ENCODE measurements at regions not wholly inside any gene's neighbourhood (a gene's known extent, or its start where the extent isn't known, plus 50 kb on each side); places are given as distances from the start of the nearest gene placed in this dataset.

DNA sequence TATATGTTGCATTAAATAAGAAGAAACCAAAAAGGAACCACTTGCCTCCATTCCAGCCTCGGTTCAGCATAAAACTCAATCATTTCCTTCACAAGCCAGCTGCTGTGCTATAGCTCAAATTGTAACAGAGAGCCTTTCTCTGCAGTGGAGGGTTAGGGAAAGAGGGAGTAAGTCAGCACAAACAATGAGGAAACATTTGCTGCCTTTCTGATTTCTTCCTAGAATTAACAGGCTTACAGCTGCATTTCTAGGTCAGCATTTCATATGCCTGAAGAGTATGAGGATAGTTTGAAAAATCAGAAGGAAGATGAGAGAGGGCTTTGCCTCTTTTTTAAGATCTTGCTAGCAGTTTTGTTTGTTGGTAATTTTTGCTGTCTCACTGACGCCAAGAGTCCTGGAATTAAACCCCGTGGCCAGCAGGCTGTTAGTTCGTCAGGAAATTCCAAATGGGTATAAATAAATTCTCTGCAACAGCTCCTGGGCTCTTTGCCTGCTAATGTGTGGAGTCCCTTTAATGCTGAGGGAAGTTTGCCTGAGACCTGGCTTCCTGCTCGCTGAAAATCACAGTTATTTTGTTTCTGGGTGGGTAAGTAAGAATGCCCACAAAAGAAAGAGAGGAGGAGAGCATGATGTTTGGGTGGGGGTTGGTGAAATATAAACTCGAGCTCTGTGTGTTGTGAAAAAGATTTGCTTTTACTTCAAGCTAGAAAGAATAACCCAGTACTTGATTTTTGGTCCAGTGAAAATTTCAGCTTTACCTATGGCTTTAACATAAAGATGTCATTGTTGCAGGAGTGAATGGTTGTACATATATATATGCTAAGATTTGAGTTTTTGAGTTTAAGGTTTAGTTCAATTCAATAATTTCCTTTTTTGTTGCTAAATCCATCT is 148.1 kb upstream of the DMRT1 start:
- DNase-seq (ENCODE audit: low read depth), result no peak

DNA sequence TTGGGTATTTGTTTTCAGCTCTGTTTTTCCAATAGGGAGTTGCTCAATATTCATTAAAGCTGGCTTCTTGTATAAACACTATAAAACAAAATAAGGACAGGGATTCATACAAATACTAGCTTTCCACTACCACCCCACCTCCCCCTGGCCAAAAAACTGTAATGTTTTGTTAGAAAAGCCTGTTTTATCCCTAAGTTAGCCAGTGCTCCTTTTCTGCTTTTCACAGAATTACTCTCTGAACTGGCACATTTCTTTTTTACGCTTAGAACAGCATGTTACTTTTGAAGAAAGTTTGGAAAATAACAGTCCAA is 147.4 kb upstream of the DMRT1 start:
- no peak for DNase-seq (ENCODE audit: low read depth)

DNA sequence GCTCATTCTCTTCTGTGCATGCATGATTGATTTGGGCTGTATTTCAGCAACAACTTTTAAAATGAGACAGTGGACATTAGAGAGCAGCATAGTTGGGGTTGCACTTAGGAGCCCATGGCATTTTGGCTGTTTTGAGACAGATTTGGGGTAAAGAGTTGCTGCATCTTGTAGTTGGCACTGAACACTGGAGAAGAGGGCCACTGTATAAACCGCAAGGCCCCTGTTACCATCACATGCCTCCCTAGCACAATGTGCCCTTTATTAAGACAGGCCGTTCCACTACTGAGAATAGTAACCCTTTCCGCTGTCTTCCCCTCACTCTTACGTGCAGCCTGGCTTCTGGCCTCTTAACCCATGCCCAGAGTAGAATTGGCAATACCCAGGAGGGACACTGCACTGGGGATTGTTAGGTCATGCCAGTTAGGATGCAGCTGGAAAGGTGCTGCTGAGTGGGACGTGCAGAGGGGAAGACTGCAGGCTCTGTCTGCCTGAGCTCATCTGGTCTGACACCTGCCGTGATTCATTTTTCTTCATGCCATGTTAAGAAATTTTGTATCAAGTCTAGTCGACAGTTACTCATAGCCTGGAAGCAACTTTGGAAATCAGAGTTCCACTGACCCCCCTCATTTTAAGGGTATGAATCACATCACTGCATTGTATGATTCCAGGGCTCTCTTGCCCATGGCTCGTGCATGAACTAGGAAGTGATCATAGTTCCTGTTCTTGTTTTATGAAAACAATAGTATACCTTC is 146.9 kb upstream of the DMRT1 start:
- no peak for DNase-seq (ENCODE audit: low read depth)

DNA sequence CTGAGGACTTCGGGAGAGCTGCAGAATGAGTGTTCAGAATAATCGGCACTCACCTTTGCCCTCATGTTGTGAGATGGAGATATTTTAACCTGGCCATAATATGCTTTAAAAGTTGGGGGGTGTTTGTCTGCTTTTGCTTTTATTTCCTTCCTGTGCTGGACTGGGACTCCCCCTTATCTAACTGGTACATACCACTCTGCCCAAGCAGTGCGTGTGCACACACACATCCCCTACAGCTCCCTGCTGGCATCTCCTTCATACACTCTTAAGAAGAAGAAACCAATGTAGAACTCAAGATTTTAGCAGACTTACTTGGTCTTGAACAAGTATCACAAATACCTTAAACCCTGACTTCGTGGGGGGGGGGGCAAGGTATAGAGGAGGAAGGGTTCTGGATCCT is 146.2 kb upstream of the DMRT1 start:
- no peak for DNase-seq (ENCODE audit: low read depth)

DNA sequence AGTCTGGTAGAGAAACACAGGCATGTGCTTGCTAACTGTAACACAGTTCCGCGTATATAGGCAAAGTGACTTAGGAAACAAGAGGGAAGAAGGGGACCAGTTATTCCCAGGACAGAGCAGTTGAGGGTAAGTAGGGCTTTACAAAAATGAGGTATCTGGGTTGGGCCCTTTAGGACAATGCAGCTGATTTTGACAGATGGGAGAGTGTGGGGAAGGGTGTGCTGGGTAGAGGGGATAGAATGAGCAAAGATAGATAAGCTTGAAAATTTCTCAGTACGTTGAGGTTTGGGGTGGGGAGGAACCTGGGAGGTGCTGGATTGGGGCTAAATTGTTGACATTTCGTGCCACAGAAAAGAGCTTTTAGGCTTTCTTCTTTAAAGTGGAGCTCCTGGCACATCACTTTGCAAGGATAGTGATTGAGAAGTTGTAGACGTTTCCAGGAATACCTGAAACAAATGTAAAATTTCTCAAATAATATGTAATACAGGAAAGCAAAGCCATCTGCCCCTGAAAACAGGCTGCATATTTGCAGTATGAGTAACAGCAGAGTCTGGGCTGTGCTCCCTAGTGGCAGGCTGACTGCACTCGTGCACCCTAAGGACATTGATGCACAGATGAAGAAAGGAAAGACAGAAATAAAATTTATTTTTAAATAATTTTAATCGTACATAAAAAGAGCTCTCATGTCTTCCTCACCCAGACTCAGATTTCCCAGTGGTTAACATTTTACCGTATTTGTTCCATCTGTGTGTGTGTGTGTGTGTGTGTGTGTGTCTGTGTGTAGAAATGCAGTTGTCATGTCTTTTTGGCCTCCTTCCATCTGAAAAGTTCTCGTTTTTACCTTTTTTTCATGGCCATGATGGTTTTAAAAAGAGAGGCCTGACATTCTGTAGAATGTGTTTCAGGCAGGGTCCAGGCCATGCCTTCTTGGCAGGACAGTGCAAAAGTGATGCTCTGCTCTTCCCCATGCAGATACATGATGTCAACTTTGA is 144.9 kb upstream of the DMRT1 start:
- no peak for DNase-seq (ENCODE audit: low read depth)

DNA sequence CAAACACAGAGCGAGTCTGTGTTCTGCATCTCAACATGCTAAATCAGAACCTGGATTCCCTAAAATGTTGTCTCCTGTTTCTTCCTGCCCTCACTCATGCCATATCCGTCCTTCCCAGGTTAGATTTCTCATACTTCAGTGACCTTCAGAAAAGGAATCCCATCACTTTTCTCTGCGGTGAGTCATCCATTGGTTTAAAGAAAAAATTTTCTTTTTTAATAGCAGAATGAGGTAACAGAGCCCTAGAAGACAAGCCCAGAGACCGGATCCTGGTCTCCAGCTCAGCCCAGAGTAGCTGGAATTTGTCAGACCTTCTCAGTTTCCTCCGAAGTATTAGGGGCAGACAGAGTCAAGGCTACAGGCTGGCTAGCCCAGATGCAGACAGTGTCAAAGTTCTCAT is 143.2 kb upstream of the DMRT1 start:
- DNase-seq (ENCODE audit: low read depth), result no peak

DNA sequence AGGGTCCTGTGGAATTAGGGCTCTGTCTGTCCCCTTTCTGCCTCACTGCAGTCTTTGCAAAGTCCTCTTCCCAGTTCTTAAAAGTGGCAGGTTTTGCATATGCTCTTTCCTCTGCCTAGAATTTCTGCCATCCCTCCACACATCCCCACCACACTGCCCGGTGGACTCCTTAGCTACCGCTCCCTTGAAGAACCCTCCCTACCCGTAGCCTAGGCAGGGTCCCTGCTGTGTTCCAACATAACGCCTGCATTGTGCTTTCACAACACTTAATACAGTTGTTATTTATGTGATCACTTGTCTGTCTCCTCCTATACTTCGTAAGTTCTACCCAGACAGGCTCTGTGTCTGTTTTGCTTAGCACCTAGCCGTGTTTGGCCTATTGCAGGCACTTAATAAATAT is 142.5 kb upstream of the DMRT1 start:
- no peak for DNase-seq (ENCODE audit: low read depth)

DNA sequence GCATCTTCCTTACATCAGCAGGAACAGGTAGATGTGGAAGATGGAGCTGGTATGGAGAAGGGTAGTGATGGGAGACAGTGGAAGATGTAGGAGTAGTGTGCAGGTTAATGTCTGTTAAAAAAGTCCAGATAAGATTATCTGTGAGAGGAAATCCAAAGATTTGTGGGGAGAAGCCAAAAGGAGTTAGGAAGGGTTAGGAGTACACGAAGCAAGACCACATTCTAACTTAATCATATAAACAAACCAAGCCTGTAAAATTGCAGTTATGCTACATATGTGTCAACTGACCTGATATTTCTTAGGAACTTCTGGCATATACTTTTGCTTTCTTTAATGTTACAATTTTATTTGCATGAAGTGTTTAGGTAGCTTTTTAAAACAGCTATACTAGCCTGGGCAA is 142.1 kb upstream of the DMRT1 start:
- DNase-seq (ENCODE audit: low read depth), result no peak

DNA sequence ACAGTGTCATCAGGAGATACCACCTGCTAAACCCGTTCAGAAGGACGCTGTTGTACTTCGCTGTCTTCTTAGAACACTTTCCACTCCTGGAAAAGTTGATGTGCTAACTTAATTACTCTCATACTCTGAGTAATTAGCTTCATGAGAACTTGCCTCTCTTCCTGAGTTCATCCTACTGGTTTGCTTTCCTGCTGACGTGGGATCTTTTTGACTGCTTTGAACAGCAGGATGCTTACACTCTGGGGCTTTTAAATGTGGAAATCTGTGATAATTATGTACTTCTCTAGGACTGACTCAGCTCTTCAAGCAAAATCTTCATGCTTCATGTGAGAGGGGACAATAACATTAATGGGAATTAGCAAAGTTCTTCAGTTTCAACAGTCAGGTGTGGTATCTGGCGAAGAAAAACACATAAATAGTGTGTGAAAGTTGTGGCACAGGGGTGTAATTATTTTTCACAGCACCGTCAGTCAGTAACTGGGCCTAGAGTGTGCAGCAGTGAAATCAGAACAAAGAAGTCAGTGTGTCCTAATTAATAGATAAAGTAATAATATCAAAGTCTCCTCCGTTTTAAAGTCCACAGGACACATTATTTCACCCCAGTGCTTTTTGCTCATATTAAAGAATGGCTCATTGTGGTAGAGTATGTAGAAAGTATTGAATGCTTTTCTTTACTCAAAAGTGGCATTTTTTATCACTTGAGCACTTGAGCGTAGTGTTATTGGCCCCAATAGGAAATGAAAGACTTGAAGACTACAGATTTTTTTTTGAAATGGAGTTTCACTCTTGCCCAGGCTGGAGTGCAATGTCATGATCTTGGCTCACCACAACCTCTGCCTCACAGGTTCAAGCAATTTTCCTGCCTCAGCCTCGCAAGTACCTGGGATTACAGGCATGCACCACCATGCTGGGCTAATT is 140.9 kb upstream of the DMRT1 start:
- no peak for DNase-seq (ENCODE audit: low read depth)

DNA sequence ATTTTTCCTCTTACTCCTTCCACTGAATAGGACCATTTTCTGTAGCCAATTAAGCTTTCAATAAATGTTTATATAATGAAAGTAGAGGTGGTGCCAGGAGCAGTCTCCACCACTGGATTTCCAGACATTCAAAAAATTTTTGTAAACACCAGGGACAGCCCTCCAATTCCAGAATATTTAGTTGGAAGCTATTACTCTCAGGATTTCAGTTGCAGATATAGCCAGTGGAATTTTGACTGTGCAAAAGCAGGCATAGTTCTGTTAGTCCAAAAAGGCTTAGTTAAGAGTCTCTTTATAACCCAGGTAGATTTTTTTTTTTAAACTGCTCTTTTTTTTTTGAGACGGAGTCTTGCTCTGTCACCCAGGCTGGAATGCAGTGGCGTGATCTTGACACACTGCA is 138.1 kb upstream of the DMRT1 start:
- DNase-seq (ENCODE audit: low read depth), result no peak

DNA sequence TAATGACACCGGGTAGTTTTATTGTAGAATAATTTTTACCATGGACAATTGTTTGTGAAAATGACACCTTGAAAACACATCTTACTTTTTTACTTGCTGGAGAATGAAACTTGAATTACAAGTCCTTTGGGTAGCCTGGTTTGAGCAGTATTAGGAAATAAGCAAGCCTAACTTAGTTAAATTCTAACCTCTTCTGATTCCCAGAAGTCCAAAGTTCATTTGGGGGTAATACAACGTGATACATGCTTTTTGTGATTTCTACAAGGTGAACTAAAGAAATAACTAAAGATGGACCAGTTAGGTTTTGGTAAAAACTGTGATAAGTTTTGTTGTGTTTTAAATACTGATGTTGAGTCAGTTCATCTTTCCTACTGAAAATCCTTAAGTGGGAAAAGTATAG is 135.4 kb upstream of the DMRT1 start:
- no peak for DNase-seq (ENCODE audit: low read depth)

DNA sequence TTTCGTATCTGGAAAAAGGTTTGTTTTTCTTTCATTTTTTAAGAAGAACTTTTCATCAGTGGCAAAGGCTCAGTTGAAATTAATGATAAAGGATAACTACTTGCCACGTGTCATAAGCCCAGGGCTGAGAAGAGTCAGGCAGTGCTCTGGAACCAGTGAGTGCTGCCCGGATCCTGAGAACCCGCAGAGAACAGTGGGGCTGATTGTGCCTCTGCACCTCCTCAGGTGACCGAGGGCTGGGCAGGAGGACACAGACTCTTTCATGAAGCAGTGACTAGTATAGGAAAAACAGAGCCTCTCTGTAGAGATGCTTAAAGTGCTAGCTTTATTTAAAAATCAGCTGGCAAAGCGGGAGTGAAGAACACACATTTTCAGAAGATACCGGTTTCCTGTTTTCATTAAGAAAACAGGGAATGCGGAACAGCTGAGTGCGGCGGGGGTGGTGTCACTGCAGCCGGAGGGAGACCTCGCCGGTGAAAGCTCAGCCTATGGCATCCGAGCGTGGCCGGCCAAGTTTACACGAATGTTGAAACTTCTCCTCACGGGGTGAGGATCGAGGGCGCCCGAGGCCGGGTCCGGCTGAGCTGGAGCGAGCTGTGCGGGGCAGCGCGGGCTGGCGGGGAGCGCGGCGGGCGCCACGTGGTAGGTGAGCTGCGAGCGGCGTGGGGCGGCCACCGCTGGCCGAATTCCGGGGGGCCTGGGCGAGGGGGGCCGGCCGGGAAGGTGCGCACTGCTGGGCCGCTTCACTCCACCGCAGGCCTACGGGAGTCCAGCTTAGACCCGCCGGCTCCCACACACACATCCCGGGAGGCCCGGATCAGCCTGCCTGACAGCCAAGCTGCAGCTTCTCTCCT is 134.7 kb upstream of the DMRT1 start:
- DNase-seq (ENCODE audit: low read depth), result no peak

DNA sequence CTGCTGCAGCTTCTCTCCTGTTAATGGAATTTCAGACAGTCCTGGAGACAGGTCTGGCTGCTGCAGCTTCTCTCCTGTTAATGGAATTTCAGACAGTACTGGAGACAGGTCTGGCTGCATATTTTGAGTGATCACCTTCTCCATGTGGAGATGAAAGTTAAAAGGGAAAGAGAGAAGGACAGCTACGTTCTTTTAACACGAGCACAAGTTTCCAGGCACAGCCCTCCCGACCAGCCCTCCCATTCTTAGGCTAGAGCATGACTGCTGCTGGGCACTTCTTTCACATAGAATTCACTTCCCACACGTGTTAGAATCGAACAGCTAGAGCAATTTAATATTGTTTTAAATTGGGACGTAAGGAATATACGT is 133.3 kb upstream of the DMRT1 start:
- DNase-seq (ENCODE audit: low read depth), result no peak

DNA sequence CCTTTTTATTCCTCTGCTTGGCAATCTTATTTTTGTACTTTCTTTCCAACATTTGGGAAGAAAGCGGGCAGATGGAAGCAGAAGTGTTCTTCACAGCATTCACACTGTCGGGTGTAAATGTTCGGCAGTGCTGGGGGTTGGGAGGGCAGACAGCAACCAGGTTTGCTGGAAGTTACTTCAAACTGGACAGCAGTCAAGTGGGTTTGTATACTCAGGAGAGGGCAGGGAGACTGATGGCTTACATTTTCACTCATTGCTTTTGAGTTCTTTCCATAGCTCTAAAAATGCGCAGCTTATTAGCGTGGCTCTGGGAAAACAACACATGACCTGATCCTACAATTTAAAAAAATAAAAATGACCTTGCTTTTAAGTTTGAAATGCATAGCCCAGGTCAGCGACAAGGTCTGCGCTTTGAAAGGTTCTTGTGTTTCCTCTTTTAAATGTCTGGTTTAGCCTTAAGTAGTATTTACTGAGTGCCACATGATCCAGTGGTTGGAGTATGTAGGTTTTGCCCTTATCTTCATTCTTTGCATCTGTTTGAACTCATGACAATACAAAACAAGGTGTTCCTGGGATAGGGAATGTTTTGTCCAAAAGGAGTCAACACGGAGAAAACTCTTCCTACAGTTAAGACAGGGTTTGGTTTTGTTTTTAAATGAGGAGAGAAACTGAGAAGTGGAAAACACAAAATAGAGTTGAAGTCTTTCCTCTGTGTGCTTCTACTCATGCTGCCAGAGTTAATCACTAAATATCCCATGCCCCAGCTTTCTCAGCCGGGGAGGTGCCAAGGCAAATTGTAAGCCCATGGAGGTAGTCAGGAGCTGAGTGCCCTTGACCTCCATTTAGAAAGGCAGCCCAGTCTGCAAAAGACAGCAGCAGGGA is 132.7 kb upstream of the DMRT1 start:
- DNase-seq (ENCODE audit: low read depth), result no peak

DNA sequence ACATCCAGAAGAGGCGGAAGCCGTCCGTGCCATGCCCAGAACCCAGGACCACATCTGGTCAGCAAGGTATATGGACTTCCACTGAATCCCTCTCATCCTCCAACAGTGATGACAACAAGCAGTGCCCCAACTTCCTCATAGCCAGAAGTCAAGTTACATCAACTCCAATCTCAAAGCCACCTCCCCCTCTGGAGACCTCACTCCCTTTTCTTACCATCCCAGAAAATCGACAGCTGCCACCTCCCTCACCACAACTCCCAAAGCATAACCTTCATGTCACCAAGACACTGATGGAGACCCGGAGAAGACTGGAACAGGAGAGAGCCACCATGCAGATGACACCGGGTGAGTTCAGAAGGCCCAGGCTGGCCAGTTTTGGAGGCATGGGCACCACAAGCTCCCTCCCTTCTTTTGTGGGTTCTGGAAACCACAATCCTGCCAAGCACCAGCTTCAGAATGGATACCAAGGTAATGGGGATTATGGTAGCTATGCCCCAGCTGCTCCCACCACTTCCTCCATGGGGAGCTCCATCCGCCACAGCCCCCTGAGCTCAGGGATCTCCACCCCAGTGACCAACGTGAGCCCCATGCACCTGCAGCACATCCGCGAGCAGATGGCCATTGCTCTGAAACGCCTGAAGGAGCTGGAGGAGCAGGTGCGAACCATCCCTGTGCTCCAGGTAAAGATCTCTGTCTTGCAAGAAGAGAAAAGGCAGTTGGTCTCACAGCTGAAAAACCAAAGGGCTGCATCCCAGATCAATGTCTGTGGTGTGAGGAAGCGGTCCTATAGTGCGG is 130.3 kb upstream of the DMRT1 start:
- no peak for DNase-seq (ENCODE audit: low read depth)

DNA sequence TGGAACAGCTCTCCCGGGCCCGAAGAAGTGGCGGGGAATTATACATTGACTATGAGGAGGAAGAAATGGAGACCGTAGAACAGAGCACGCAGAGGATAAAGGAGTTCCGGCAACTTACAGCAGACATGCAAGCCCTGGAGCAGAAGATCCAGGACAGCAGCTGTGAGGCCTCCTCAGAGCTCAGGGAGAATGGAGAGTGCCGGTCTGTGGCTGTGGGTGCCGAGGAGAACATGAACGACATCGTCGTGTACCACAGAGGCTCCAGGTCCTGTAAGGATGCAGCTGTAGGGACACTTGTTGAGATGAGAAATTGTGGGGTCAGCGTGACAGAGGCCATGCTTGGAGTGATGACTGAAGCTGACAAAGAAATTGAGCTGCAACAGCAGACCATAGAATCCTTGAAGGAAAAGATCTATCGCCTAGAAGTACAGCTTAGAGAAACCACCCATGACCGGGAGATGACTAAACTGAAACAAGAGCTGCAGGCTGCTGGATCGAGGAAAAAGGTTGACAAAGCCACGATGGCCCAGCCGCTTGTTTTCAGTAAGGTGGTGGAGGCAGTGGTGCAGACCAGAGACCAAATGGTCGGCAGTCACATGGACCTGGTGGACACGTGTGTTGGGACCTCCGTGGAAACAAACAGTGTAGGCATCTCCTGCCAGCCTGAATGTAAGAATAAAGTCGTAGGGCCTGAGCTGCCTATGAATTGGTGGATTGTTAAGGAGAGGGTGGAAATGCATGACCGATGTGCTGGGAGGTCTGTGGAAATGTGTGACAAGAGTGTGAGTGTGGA is 129.5 kb upstream of the DMRT1 start:
- DNase-seq (ENCODE audit: low read depth), result no peak

DNA sequence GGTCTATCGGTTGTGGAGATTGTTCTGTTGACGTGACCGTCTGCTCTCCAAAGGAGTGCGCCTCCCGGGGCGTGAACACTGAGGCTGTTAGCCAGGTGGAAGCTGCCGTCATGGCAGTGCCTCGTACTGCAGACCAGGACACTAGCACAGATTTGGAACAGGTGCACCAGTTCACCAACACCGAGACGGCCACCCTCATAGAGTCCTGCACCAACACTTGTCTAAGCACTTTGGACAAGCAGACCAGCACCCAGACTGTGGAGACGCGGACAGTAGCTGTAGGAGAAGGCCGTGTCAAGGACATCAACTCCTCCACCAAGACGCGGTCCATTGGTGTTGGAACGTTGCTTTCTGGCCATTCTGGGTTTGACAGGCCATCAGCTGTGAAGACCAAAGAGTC is 128.9 kb upstream of the DMRT1 start:
- no peak for DNase-seq (ENCODE audit: low read depth)

DNA sequence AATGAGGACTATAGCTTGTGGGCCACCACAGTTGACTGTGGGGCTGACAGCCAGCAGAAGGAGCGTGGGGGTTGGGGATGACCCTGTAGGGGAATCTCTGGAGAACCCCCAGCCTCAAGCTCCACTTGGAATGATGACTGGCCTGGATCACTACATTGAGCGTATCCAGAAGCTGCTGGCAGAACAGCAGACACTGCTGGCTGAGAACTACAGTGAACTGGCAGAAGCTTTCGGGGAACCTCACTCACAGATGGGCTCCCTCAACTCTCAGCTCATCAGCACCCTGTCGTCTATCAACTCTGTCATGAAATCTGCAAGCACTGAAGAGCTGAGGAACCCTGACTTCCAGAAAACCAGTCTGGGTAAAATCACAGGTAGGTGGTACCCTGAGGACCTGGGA is 128.4 kb upstream of the DMRT1 start:
- no peak for DNase-seq (ENCODE audit: low read depth)
